Trophoblast cell (in vitro differentiated cells and primary cell): ENCODE measurements at regions not wholly inside any gene's neighbourhood (a gene's known extent, or its start where the extent isn't known, plus 50 kb on each side); places are given as distances from the start of the nearest gene placed in this dataset.

Source experiments
- DNase-seq, 2 donors: peaks; one replicate each; pipeline ENCODE4 v3.0.0-alpha.2; 2016
- H2AFZ ChIP-seq: 2 replicates; pipeline ENCODE4 v1.6.1; 2013; ENCODE audit warnings: low read length, moderate library complexity, mild to moderate bottlenecking; ENCODE audit not compliant: insufficient read depth, poor library complexity
- H2AK5ac ChIP-seq: 2 replicates; pipeline ENCODE4 v1.6.1; 2013; ENCODE audit warnings: mild to moderate bottlenecking, low read length
- H2BK120ac ChIP-seq: 2 replicates; pipeline ENCODE4 v1.6.1; 2013; ENCODE audit warnings: low read length, mild to moderate bottlenecking, moderate library complexity; ENCODE audit not compliant: insufficient read depth, poor library complexity
- H2BK12ac ChIP-seq: 2 replicates; pipeline ENCODE4 v1.6.1; 2013; ENCODE audit warnings: mild to moderate bottlenecking, low read length, moderate library complexity
- H2BK5ac ChIP-seq: 2 replicates; pipeline ENCODE4 v1.6.1; 2013; ENCODE audit warnings: low read length, low read depth, moderate library complexity, mild to moderate bottlenecking; ENCODE audit not compliant: poor library complexity
- H3K14ac ChIP-seq: 2 replicates; pipeline ENCODE4 v1.6.1; 2013; ENCODE audit warnings: mild to moderate bottlenecking, low read length
- H3K18ac ChIP-seq: 2 replicates; pipeline ENCODE4 v1.6.1; 2013; ENCODE audit warnings: mild to moderate bottlenecking, low read length
- H3K23ac ChIP-seq: 2 replicates; pipeline ENCODE4 v1.6.1; 2013; ENCODE audit warnings: low read length
- H3K27ac ChIP-seq: 2 replicates; pipeline ENCODE4 v1.5.1; 2013; ENCODE audit warnings: low read depth, mild to moderate bottlenecking, inconsistent platforms, low read length, moderate library complexity
- H3K27me3 ChIP-seq: 2 replicates; pipeline ENCODE4 v1.6.1; 2013; ENCODE audit warnings: inconsistent platforms, mild to moderate bottlenecking, low read length, moderate library complexity; ENCODE audit not compliant: insufficient read depth
- H3K36me3 ChIP-seq, 2 experiments: 1 replicate in 1 of 2; 2 replicates in 1 of 2; pipeline ENCODE4 v1.6.1; 2013; ENCODE audit warnings: low read length in 2 of 2, mild to moderate bottlenecking in 2 of 2, moderate library complexity in 1 of 2; ENCODE audit not compliant: insufficient read depth in 2 of 2, control insufficient read depth in 1 of 2
- H3K4ac ChIP-seq: 2 replicates; pipeline ENCODE4 v1.6.1; 2013; ENCODE audit warnings: low read depth, mild to moderate bottlenecking, low read length, moderate library complexity
- H3K4me1 ChIP-seq, 2 experiments: 1 replicate in 1 of 2; 2 replicates in 1 of 2; pipeline ENCODE4 v1.6.1; 2013; ENCODE audit warnings: low read length in 2 of 2, mild to moderate bottlenecking in 2 of 2, moderate library complexity in 1 of 2; ENCODE audit not compliant: insufficient read depth in 2 of 2, control insufficient read depth in 1 of 2
- H3K4me2 ChIP-seq: 2 replicates; pipeline ENCODE4 v1.6.1; 2013; ENCODE audit warnings: inconsistent platforms, mild to moderate bottlenecking, low read length, moderate library complexity
- H3K4me3 ChIP-seq: 2 replicates; pipeline ENCODE4 v1.5.1; 2013; ENCODE audit warnings: mild to moderate bottlenecking, low read depth, low read length, inconsistent platforms
- H3K79me1 ChIP-seq: one replicate; pipeline ENCODE4 v1.6.1; 2013; ENCODE audit warnings: low read length
- H3K79me2 ChIP-seq: 2 replicates; pipeline ENCODE4 v1.6.1; 2013; ENCODE audit warnings: low read length, mild to moderate bottlenecking; ENCODE audit not compliant: control insufficient read depth, insufficient read depth, poor library complexity
- H3K9ac ChIP-seq: 2 replicates; pipeline ENCODE4 v1.6.1; 2013; ENCODE audit warnings: mild to moderate bottlenecking, low read length
- H3K9me3 ChIP-seq: 2 replicates; pipeline ENCODE4 v1.6.1; 2013; ENCODE audit warnings: low read depth, mild to moderate bottlenecking, control low read depth, inconsistent platforms, low read length; ENCODE audit not compliant: insufficient read depth
- H4K12ac ChIP-seq: 2 replicates; pipeline ENCODE4 v1.6.1; 2013; ENCODE audit warnings: low read depth, mild to moderate bottlenecking, low read length, moderate library complexity
- H4K8ac ChIP-seq: 2 replicates; pipeline ENCODE4 v1.6.1; 2013; ENCODE audit warnings: low read depth, mild to moderate bottlenecking, low read length, moderate library complexity
- H4K91ac ChIP-seq: one replicate; pipeline ENCODE4 v1.6.1; 2013; ENCODE audit warnings: low read depth, mild to moderate bottlenecking, low read length, moderate library complexity
- WGBS: extraction: QIAGEN DNeasy Blood & Tissue Kit; methylation state at CpG from one replicate; pipeline ENCODE4 v1.1.7; 2013; ENCODE audit warnings: missing lambda C conversion rate; ENCODE audit not compliant: insufficient read length, insufficient coverage; ENCODE audit errors: extremely low coverage; 5-methylcytosine and 5-hydroxymethylcytosine counted together

DNA sequence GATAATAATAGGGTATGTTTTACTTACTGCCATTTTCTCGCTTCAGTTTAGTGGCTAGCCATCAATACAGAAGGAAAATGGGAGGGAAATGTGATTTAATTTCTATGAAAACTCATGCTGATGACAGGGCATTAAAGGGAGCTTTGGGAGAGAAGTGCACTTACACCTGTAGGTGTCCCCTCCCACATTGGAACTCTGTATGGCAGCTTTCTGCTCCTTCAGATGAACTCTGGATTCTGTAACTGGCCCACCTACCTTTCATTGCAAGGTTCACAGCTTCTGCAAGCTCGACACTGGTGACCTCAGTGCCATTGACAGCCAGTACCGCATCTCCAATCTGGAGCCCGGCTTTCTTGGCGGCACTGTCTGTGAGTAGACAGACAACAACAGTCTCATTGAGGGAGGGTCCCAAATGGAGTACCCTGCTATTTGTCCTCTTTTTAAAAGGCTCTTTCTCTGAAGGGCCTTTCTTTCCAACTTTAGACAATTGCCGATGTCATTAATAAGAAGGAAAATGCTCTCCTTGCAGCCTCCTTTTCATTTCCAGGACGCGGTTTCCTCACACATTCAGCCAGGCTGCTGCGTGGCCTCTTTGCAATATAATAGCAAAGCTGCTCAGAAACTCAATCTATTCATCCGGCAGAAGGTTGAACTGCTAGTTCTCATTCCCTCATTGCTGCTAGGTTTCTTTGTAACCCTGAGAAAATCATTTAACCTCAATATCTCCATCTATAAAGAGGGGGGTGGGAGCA lies 63.6 kb downstream of the NUDT12 start:
- H2BK12ac ChIP-seq: no peak overlapping the region
- no peak overlapping the region for H4K12ac ChIP-seq
- no CpG with 5 or more reads among the region's 10 CpGs for WGBS
- no peak overlapping the region for H2AFZ ChIP-seq
- no peak overlapping the region for H3K4me2 ChIP-seq
- no peaks in the 10 kb centered on the region for H3K79me2 ChIP-seq
- no peak overlapping the region for H4K91ac ChIP-seq
- H2BK120ac ChIP-seq: no peak overlapping the region
- H3K9ac ChIP-seq: no peak overlapping the region
- no peak overlapping the region for H3K14ac ChIP-seq
- no peak overlapping the region for H3K23ac ChIP-seq
- no peaks in the 10 kb centered on the region for H3K36me3 ChIP-seq
- H3K4me3 ChIP-seq: no peak overlapping the region
- no peak for DNase-seq
- H3K9me3 ChIP-seq: no peaks in the 10 kb centered on the region
- no peaks in the 10 kb centered on the region for H3K79me1 ChIP-seq
- no peak overlapping the region for H3K4ac ChIP-seq
- no peaks in the 10 kb centered on the region for H3K27me3 ChIP-seq
- no peak overlapping the region for H3K18ac ChIP-seq
- H2AK5ac ChIP-seq: no peak overlapping the region
- H3K27ac ChIP-seq: no peak overlapping the region
- no peaks in the 10 kb centered on the region for H3K4me1 ChIP-seq
- H4K8ac ChIP-seq: no peak overlapping the region
- H2BK5ac ChIP-seq: no peak overlapping the region

DNA sequence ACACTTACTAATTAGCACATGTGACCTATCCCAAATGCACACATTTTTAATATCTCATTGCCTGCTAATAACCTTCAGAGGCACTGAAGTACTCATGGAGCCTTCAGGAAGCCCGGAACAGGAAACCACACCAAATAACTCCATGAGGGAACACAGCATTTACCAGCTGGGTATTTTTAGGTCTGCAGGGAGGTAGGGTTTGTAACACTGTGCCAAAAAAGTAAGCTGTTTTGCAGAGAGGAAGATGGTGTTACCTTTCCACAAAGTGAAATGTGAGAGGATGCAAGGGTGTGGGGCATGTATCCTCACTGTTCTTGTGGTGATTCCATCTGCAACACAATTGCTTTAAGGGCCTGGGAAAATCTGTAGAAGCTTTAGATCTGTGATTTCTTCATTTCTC lies 64.4 kb downstream of the NUDT12 start:
- no peak overlapping the region for H3K4ac ChIP-seq
- no CpG with 5 or more reads among the region's 1 CpG for WGBS
- H3K14ac ChIP-seq: no peak overlapping the region
- no peak overlapping the region for H3K9ac ChIP-seq
- H3K27ac ChIP-seq: no peak overlapping the region
- H2BK5ac ChIP-seq: no peak overlapping the region
- no peak overlapping the region for H3K23ac ChIP-seq
- no peak overlapping the region for H2BK120ac ChIP-seq
- H3K18ac ChIP-seq: no peak overlapping the region
- H3K79me2 ChIP-seq: no peaks in the 10 kb centered on the region
- no peak overlapping the region for H4K91ac ChIP-seq
- H2AFZ ChIP-seq: no peak overlapping the region
- DNase-seq: no peak
- H4K8ac ChIP-seq: no peak overlapping the region
- H3K27me3 ChIP-seq: no peaks in the 10 kb centered on the region
- H2AK5ac ChIP-seq: no peak overlapping the region
- no peak overlapping the region for H3K4me3 ChIP-seq
- no peak overlapping the region for H2BK12ac ChIP-seq
- no peaks in the 10 kb centered on the region for H3K4me1 ChIP-seq
- H4K12ac ChIP-seq: no peak overlapping the region
- no peaks in the 10 kb centered on the region for H3K36me3 ChIP-seq
- H3K4me2 ChIP-seq: no peak overlapping the region
- H3K79me1 ChIP-seq: no peaks in the 10 kb centered on the region
- H3K9me3 ChIP-seq: no peaks in the 10 kb centered on the region

DNA sequence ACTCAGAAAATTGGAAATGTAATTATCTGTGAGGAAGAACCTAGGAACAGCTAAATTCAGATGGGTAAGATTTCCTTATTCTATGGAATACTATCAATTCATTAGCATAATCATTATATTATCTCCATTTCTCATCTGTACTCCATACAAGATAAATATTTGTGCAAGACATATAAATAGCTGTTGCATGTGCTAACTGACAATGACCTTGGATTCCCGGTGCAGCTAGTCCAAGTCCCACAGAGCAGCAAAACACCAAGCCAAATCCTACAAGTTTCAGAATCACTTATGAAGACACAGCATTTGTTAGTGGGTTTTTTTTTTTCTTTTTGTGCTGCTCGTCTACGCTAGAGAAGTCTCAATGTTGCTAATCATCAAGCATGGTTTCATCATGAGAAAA lies 64.8 kb downstream of the NUDT12 start:
- no peak overlapping the region for H2BK120ac ChIP-seq
- H3K79me1 ChIP-seq: no peaks in the 10 kb centered on the region
- no peak overlapping the region for H4K12ac ChIP-seq
- no peaks in the 10 kb centered on the region for H3K9me3 ChIP-seq
- no peak overlapping the region for H3K14ac ChIP-seq
- no peak overlapping the region for H3K18ac ChIP-seq
- no peaks in the 10 kb centered on the region for H3K27me3 ChIP-seq
- no peak overlapping the region for H3K27ac ChIP-seq
- no peak overlapping the region for H3K4ac ChIP-seq
- H3K36me3 ChIP-seq: no peaks in the 10 kb centered on the region
- H4K8ac ChIP-seq: no peak overlapping the region
- WGBS: no CpG with 5 or more reads among the region's 3 CpGs
- H2AFZ ChIP-seq: no peak overlapping the region
- no peak overlapping the region for H3K9ac ChIP-seq
- H3K4me1 ChIP-seq: no peaks in the 10 kb centered on the region
- H2BK5ac ChIP-seq: no peak overlapping the region
- H3K4me3 ChIP-seq: no peak overlapping the region
- H4K91ac ChIP-seq: no peak overlapping the region
- H3K79me2 ChIP-seq: no peaks in the 10 kb centered on the region
- no peak overlapping the region for H3K4me2 ChIP-seq
- no peak overlapping the region for H3K23ac ChIP-seq
- no peak for DNase-seq
- no peak overlapping the region for H2AK5ac ChIP-seq
- H2BK12ac ChIP-seq: no peak overlapping the region

DNA sequence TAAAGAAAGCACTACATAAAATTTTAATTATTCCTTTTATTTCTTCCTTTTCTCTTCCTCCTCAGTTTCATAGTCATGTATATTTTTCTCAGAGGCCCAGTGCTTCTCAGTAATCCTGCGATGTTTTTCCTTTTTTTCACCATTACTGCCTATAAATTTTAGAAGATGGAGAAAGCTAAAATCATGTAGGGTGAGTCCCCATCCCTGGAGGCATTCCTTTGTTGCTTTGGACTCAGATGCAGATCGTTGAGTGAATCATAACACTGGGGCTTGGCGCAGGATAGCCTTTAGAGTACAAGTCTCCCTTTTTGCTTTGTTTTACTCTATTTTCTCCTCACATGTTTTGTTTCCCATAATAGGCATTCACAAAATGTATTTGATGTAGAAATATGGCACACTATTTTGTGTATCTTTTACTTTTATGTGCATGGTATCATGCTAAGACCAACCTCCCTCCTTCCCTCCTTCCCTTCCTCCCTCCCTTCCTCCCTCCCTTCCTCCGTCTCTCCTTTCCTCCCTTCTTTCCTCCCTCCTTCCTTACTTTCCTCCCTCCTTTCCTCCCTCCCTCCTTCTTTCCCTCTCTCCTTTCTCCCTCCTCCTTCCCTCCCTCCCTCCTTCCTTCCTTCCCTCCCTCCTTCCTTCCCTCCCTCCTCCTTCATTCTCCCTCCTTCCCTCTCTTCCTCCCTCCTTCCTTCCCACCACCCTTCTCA lies 72.4 kb downstream of the NUDT12 start:
- no CpG with 5 or more reads among the region's 4 CpGs for WGBS

More for the DNA sequence above, 72.4 kb downstream of the NUDT12 start:
- DNase-seq: no peak
- Histone ChIP-seq H3K79me2 (no peaks in the 10 kb centered on the region), H2AK5ac (no peak overlapping the region), H3K4me3 (no peak overlapping the region), H2AFZ (no peak overlapping the region), H2BK120ac (no peak overlapping the region), H3K9me3 (no peaks in the 10 kb centered on the region), H3K14ac (no peak overlapping the region), H2BK12ac (no peak overlapping the region), H3K23ac (no peak overlapping the region), H3K9ac (no peak overlapping the region), H4K8ac (no peak overlapping the region), H3K18ac (no peak overlapping the region), H3K27me3 (no peaks in the 10 kb centered on the region), H4K91ac (peak overlapping the region; percentile 9), H4K12ac (no peak overlapping the region), H2BK5ac (no peak overlapping the region), H3K27ac (no peak overlapping the region), H3K79me1 (peaks cover 7% of the 10 kb centered on the region), H3K4me2 (no peak overlapping the region), H3K4ac (no peak overlapping the region), H3K4me1 (peaks cover 5 to 9% of the 10 kb centered on the region in 2 experiments), H3K36me3 (no peaks in the 10 kb centered on the region)
